GM19324 (cell line): ENCODE measurements at regions not wholly inside any gene's neighbourhood (a gene's known extent, or its start where the extent isn't known, plus 50 kb on each side); places are given as distances from the start of the nearest gene placed in this dataset.

Experiments used
- ATAC-seq: cut with Tn5 transposase; IDR thresholded peaks from one replicate; pipeline ENCODE4 v1.9.1; 2021; ENCODE audit warnings: mild to moderate bottlenecking, moderate library complexity; ENCODE audit not compliant: unreplicated experiment, low FRiP score

- ATAC-seq = no peak
These were observed 335.7 kb downstream of the CHRM3 start for GRCh38 chr1:239722035-239722434.

DNA sequence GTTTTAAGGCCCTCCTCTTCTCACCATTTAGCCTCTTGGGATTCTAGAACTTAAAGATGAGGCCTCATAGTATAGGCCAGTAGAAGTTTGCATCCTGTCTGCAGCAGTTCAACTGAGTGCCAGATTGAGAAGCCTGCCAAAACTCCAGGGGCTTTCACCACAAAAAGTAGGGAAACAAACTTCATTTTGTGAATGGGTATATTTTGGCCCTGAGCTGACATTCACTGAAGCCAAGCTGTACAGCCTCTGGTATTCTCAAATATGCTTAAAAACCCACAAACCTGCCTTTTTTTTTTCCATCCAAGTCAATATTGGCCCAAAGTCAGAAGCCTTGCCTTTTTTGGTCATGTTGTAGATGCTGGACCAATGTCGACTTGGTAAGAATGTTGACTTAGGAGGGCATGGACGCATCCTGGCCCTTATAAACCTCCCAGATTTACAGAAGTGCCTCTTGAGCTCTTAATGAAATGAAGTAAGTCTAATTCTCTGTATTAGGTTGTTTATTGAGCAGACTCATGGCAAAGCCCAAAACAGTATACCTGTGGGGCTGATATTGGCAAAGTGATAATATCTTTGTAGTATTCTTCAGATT is 337.5 kb downstream of the CHRM3 start:
- ATAC-seq = no peak

- no peak for ATAC-seq
These were observed 339.0 kb downstream of the CHRM3 start for GRCh38 chr1:239725371-239725770.

- ATAC-seq = no peak
These were observed 339.6 kb downstream of the CHRM3 start for GRCh38 chr1:239725933-239726332.

- ATAC-seq = no peak
These were observed 344.0 kb downstream of the CHRM3 start for GRCh38 chr1:239730378-239730777.

DNA sequence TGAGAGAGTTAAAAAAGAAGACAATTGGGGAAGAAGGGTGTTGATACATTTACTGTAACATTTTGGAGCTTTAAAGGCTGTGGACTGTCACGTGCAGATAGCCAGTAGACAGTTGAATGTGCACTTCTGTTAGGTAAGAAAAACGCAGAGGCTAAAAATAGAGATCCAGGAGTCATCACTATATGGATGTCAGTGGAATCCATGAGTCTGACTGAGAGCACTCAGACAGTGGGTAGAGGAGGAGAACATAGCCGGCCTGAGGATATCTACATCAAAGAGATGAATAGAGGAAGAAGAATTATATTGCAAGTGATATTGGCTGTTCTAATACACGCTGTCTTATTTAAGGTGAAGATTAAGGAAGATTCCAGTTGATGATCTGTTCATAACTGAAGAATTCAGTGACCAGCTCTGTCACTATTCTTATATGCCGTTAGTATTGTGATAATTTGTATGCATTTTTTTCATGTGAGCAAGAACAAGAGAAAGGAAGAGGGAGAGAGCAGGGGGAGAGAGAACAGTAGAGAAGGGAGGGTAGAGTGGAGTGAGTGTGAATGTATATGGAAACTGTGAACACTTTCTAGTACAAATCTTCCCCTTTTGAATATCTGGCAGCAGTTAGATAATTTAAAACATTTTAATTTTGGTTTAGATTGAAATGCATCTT is 344.8 kb downstream of the CHRM3 start:
- no peak for ATAC-seq

- ATAC-seq = no peak
These were observed 346.4 kb downstream of the CHRM3 start for GRCh38 chr1:239732770-239733169.

DNA sequence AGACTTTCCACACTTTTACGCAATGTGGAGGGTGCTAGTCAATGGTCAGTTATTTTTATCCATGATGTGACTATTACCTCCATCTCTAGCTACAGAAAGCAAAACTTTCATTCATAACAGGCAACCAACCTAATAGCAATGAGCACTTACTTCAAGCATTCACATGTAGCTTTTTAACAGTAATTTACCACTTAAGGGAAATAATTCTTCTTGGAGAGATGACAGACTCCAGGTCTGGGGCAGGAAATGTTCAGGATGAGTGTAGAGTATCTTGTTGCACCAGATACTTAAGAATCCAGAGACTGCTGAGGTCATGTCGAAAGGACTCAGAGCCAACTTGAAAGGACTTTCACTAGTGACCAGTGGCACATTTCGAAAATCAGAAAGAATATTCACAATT is 347.6 kb downstream of the CHRM3 start:
- no peak for ATAC-seq

DNA sequence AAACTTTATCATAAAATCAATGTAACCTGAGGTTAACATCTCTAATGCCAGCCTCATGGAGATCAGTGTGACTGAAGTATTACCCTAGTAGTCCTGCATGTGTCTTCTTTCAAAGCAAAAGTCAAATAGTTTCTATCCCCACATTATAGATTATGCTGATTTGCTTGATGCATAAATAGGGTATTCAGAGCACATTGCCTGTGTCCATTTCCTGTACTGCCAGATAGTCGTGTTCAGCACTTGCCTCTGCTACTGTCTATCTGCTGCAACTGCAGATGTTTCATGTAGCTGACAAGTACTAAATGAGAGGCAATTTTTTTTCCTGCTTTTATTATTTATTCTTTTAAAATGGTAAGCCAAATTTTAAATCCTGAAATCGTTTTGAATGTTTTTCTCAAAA is 348.7 kb downstream of the CHRM3 start:
- ATAC-seq = no peak

GRCh38 chr1:239736479-239736878 is 350.1 kb downstream of the CHRM3 start:
- ATAC-seq = no peak

DNA sequence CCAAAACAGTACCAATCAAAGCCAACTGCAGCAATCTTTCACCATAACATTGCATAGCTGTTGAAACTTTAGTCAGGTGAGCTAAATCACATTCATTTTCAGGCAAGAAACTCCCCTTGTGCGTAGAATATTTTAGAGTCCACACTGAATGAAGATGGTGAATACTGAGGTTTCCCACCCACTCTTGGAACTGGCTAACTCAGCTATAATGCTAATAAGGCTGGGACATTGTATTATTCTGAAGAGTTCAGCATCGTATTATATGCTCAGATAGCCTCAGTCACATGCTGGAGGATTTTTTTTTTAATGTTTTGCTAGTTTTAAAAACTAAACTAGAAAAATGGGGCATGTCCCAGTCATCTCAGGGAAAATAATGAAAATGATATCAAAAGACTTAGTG is 352.3 kb upstream of the FMN2 start:
- no peak for ATAC-seq

DNA sequence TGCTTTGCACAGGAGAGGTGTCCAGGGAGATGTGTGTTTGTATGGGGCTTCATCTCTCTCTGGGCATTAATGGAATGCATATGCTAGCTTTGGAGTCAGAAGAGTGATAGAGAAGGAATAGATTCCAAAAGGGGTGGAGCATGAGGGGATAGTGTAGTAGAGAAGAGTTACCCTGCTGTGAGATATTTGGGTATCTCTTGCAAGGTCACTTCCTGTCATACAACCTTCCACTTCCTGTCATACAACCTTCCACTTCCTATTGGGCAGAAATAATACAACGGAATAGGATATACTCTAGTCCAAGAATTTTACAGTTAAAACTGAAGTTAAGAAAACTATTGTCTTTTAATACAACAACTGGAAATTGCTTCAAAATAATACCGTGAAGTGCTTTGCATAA is 351.8 kb upstream of the FMN2 start:
- no peak for ATAC-seq

GRCh38 chr1:239742416-239743109 is 349.1 kb upstream of the FMN2 start:
- no peak for ATAC-seq

DNA sequence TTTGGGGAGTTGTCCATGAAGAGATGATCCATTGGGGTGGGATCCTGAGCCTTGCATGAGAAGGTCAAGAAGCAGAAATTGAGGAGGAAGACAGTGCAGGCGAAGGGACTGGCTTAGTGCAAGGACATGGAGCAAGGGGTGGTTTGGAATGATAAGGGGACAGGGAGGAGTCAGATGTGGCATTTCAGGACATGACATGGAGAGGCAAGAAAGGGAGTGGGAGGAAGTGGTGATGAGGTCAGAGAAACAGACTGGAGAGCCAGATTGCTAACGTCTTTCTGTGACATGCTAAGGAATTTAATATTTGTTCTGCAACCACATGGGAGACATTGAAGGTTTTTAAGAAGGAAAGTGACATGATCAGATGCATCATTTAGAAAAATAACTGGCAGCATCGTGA is 346.8 kb upstream of the FMN2 start:
- no peak for ATAC-seq

DNA sequence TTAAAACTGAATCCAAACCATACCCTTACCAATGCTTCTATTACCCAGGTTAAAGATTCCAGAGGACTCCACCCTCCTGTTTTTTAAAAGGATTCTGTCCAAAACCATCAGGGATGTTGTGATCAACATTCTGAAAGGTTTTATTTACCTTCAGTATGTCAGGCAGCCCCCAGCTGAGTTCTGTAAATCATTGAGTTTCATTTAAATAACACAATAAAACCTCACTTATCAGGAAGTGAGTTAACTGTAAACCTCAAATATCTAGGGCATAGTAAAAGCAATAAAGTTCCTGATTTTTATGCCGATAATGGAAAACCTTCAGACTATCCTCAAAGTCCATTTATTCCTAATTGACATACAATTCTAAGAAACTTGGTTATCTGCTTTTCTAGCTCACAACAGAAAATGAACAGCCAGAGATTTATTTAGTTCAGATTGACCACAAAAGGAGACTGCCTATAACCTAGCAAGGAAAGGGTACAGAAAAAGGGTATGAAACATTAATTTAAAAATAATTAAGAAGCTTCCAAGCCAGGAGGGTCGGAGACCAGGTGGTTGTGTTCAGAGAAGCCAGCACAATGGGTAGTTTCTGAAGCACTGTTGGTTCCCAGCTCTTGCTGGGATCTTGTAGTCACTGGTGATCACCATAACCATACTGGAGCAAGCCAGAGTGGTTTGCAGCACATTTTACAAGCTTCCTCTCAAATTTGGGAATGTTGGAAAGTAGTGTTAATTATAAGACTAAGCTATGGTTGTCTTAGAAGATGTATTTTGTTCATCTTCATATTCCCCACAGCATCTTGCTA is 336.4 kb upstream of the FMN2 start:
- no peak for ATAC-seq

GRCh38 chr1:239757716-239758115 is 334.0 kb upstream of the FMN2 start:
- no peak for ATAC-seq

DNA sequence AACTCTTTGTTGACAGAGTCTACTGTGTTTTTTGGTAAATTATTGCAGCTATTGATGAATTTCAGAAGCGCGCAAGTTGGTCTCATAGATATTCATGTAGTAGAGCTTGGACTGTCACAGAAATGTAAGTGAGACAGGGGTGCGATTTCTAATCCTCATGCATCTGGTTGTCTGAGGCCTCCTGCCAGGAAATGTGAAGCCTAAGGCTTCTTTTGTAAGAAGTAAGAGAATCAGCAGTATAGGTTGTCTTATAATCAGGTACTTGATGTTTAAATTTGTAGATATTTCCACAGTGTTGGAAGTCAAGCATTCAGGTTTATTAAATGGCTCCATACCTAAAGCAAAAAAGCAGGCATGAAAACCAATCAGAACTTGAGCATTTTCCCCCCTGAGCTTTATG is 332.9 kb upstream of the FMN2 start:
- no peak for ATAC-seq

- ATAC-seq = no peak
These were observed 330.2 kb upstream of the FMN2 start for GRCh38 chr1:239761509-239761908.

DNA sequence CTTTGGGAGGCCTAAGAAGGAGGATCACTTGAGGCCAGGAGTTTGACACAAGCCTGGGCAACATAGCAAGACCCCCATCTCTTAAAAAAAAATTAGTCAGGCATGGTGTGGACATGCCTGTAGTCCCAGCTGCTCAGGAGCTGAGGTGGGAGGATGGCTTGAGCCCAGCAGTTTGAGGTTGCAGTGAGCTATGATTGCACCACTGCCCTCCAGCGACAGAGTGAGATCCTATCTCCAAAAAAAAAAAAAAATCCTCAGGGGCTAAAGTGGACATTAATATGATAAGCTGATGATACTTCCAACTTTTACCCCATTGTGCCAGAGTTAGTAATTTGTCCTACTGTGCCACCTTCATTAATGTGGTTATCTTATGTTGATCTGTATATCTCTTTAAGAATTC is 327.8 kb upstream of the FMN2 start:
- no peak for ATAC-seq

- ATAC-seq = no peak
These were observed 327.1 kb upstream of the FMN2 start for GRCh38 chr1:239764546-239764945.

GRCh38 chr1:239765163-239765562 is 326.5 kb upstream of the FMN2 start:
- ATAC-seq = no peak
